ENCODE measurements at regions not wholly inside any gene's neighbourhood (a gene's known extent, or its start where the extent isn't known, plus 50 kb on each side); places are given as distances from the start of the nearest gene placed in this dataset.

DNA sequence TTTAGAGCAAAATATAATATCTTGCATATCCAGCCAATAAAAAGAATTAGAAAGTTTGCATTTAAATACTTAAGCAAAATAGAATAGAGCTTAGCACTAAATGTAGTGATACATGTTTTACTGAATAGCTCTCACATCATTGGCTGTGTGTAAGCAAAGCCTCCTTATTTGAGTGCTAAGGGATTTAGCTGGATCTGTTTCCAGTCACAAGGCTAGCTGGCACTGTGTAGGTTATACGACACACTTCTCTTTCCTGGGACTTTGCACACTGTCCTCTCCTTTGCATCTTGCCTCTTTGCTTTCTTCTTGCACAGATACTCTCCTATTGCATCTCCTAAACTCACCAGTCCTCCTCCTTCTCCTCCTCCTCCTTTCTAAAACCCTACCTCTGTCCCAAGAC, 423.8 kb downstream of the KLF5 start:
- Histone ChIP-seq H4K20me1 (ENCODE audit: insufficient read depth) (no peaks in the 10 kb centered on the region), H3K27me3 (ENCODE audit: insufficient read depth, low read depth, low read length) (no peaks in the 10 kb centered on the region), H3K9ac (ENCODE audit: low read length) (no peak overlapping the region), H3K4me3 (ENCODE audit: low read length) (no peak overlapping the region), H2AFZ (ENCODE audit: low read depth, low read length) (no peak overlapping the region), H3K9me2 (ENCODE audit: insufficient read depth, low read length) (no peaks in the 10 kb centered on the region), H3K9me3 (ENCODE audit: low read length) (no peaks in the 10 kb centered on the region), H3F3A (ENCODE audit: insufficient read depth, low read length, poor library complexity, severe bottlenecking) (no peaks in the 10 kb centered on the region), H3K36me3 (ENCODE audit: insufficient read depth, low read length) (no peaks in the 10 kb centered on the region), H3K27ac (ENCODE audit: low read length) (no peak overlapping the region), H3K79me2 (replicated peaks; ENCODE audit: insufficient read depth, low read length) (no peaks in the 10 kb centered on the region), H3K4me2 (ENCODE audit: low read length) (no peak overlapping the region)
- no peak for TF ChIP-seq EP300 (conservative IDR thresholded peaks at IDR 0.05; ENCODE audit: poor library complexity, severe bottlenecking)
- TF ChIP-seq TAF1 (IDR thresholded peaks at IDR 0.05; ENCODE audit: low read depth), result no peak
- TF ChIP-seq, protein P1, sequence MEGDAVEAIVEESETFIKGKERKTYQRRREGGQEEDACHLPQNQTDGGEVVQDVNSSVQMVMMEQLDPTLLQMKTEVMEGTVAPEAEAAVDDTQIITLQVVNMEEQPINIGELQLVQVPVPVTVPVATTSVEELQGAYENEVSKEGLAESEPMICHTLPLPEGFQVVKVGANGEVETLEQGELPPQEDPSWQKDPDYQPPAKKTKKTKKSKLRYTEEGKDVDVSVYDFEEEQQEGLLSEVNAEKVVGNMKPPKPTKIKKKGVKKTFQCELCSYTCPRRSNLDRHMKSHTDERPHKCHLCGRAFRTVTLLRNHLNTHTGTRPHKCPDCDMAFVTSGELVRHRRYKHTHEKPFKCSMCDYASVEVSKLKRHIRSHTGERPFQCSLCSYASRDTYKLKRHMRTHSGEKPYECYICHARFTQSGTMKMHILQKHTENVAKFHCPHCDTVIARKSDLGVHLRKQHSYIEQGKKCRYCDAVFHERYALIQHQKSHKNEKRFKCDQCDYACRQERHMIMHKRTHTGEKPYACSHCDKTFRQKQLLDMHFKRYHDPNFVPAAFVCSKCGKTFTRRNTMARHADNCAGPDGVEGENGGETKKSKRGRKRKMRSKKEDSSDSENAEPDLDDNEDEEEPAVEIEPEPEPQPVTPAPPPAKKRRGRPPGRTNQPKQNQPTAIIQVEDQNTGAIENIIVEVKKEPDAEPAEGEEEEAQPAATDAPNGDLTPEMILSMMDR (IDR thresholded peaks at IDR 0.05; ENCODE audit: poor library complexity, severe bottlenecking), result no peak
- TF ChIP-seq EZH2 (IDR thresholded peaks at IDR 0.05; ENCODE audit: borderline replicate concordance, insufficient read depth, low read length, poor library complexity, severe bottlenecking), result no peak
- TF ChIP-seq RAD21 (conservative IDR thresholded peaks at IDR 0.05), result no peak
- TF ChIP-seq MXI1 (conservative IDR thresholded peaks at IDR 0.05; ENCODE audit: poor library complexity, severe bottlenecking), result no peak
- no peak for TF ChIP-seq POLR2AphosphoS5 (IDR thresholded peaks at IDR 0.05)
- TF ChIP-seq SMC3 (conservative IDR thresholded peaks at IDR 0.05; ENCODE audit: poor library complexity), result no peak
- TF ChIP-seq, protein P2, sequence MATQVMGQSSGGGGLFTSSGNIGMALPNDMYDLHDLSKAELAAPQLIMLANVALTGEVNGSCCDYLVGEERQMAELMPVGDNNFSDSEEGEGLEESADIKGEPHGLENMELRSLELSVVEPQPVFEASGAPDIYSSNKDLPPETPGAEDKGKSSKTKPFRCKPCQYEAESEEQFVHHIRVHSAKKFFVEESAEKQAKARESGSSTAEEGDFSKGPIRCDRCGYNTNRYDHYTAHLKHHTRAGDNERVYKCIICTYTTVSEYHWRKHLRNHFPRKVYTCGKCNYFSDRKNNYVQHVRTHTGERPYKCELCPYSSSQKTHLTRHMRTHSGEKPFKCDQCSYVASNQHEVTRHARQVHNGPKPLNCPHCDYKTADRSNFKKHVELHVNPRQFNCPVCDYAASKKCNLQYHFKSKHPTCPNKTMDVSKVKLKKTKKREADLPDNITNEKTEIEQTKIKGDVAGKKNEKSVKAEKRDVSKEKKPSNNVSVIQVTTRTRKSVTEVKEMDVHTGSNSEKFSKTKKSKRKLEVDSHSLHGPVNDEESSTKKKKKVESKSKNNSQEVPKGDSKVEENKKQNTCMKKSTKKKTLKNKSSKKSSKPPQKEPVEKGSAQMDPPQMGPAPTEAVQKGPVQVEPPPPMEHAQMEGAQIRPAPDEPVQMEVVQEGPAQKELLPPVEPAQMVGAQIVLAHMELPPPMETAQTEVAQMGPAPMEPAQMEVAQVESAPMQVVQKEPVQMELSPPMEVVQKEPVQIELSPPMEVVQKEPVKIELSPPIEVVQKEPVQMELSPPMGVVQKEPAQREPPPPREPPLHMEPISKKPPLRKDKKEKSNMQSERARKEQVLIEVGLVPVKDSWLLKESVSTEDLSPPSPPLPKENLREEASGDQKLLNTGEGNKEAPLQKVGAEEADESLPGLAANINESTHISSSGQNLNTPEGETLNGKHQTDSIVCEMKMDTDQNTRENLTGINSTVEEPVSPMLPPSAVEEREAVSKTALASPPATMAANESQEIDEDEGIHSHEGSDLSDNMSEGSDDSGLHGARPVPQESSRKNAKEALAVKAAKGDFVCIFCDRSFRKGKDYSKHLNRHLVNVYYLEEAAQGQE (IDR thresholded peaks at IDR 0.05; ENCODE audit: borderline replicate concordance), result no peak

DNA sequence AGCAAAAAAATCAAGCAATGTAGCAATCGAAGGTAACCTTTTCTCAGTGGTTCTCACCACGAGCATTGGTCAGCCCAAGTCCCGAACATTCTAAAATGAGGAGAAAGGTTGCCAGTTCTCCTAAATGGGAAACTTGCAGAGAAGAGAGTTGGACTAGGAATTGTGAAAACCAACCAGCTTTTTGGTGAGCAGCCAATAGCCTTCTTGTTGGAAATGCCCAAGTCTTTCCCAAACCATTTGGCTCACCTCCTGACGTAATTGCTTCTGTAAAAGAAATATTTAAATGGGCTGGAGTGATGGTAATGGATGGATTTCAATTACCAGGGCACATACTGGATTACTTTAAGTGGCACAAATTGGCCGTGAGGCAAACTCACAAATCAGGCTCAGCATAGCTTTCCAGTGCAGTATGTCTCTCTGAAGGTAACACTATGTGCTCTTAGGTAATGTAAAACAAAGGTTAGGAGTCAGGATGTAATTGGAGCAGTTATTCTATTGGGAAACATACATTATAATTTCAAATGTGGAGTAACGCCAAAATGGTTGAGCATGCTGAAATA, 423.2 kb downstream of the KLF5 start:
- TF ChIP-seq, protein P1 (IDR thresholded peaks at IDR 0.05; ENCODE audit: poor library complexity, severe bottlenecking), result no peak
- no peak for TF ChIP-seq EP300 (conservative IDR thresholded peaks at IDR 0.05; ENCODE audit: poor library complexity, severe bottlenecking)
- no peak for TF ChIP-seq POLR2AphosphoS5 (IDR thresholded peaks at IDR 0.05)
- no peaks in the 10 kb centered on the region for H3K27me3 ChIP-seq (ENCODE audit: insufficient read depth, low read depth, low read length)
- no peak overlapping the region for H3K9ac ChIP-seq (ENCODE audit: low read length)
- no peak overlapping the region for H2AFZ ChIP-seq (ENCODE audit: low read depth, low read length)
- H3K79me2 ChIP-seq (replicated peaks; ENCODE audit: insufficient read depth, low read length), result no peaks in the 10 kb centered on the region
- no peak overlapping the region for H3K27ac ChIP-seq (ENCODE audit: low read length)
- no peak overlapping the region for H3K4me3 ChIP-seq (ENCODE audit: low read length)
- no peaks in the 10 kb centered on the region for H4K20me1 ChIP-seq (ENCODE audit: insufficient read depth)
- H3K36me3 ChIP-seq (ENCODE audit: insufficient read depth, low read length), result no peaks in the 10 kb centered on the region
- no peaks in the 10 kb centered on the region for H3F3A ChIP-seq (ENCODE audit: insufficient read depth, low read length, poor library complexity, severe bottlenecking)
- H3K9me3 ChIP-seq (ENCODE audit: low read length), result no peaks in the 10 kb centered on the region
- H3K9me2 ChIP-seq (ENCODE audit: insufficient read depth, low read length), result no peaks in the 10 kb centered on the region
- no peak overlapping the region for H3K4me2 ChIP-seq (ENCODE audit: low read length)

Measured in neural cell (in vitro differentiated cells).